ENCODE measurements at regions not wholly inside any gene's neighbourhood (a gene's known extent, or its start where the extent isn't known, plus 50 kb on each side); places are given as distances from the start of the nearest gene placed in this dataset.

DNA sequence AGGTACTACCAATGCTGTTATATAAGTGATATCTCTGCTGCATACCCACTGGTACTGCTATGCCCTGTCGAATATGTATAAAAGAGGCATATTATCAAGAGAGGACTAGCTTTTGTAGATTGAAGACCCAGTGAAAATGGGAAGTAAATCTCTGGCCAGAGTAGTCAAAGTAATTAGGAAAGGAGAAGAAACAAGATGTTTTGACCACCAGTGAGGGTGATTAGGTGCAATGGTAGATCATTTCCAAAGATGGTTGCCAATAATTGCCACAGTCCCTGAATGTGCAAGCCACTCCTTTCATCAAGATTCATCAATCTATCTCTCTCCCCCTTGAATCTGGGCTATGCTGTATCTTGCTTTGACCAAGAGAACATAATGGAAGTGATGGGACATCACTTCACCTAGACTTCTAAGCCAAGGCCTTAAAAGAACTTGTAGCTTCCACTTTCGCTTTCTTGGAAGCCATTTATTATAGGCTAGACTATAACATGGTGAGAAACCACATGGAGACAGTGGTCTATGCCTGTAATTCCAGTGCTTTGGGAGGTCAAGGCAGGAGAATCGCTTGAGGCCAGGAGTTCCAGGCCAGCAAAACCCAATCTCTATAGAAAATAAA lies 52.6 kb upstream of the ST8SIA6 start:
- no peak for DNase-seq
- Mint-ChIP-seq H3K27ac (peak overlapping the region in 1 of 2 donors; percentile 74), H3K4me3 (peak overlapping the region; percentile 4 to 17), H3K27me3 (peaks cover 12% of the 10 kb centered on the region), H3K9me3 (peaks cover 10 to 12% of the 10 kb centered on the region in 2 donors), H3K4me1 (peaks cover 24% of the 10 kb centered on the region)
- no peak for ATAC-seq

DNA sequence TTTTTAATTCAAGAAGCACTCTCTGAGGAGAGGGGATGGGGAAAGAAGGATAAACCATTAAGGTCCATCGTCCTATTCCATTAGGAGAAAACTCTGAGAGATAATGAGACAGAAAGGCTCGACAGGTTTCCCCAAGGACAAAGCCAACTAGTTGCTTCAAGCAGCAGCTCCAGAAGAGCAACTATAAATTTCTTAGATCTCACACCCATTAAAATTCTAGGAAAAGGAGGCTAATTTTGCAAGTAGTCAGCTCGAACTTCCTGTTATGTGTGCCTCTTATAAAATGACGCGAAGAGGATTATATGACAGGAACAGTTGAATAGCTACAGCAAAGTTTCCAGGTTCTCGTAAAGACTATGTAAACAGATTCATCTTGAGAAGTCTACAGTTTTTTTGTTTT lies 52.0 kb upstream of the ST8SIA6 start:
- Mint-ChIP-seq H3K27me3 (peaks cover 12% of the 10 kb centered on the region), H3K4me3 (peak overlapping the region; percentile 31 to 48), H3K4me1 (peaks cover 20% of the 10 kb centered on the region), H3K27ac (peak overlapping the region; percentile 59 to 63), H3K9me3 (peaks cover 10 to 12% of the 10 kb centered on the region in 2 donors)
- DNase-seq (no peak), ATAC-seq (no peak)

DNA sequence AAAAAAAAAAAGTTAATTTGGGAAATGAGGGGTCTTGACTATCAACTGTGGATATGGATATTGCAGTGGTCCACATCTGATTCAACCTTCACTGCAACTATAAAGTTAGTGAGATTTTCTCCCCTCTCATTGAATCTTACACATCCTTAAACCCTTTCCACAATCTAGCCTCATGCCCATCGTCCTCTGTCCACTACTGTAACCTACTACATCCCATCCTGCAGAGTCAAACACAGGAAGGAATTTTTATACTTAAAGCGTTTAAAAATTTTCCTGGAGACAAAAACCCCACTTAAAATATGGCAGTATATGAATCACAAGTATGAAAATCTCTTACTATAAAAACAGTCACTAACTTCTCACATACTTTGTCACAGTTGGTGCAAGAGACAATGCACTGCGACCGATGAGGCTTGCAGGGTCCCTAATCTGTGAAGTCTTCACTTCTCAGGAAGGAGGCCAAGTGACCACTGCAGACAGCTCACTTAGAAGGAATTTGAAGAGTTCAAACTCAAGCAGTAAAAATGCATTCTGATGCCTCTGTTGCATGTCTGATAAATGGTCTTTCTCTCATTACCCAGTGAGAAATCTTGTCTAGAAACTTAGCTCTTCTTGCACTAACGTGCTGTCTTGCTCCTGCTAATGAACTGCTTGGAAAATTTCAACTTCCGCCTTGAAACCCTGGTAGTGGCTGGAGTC lies 50.3 kb upstream of the ST8SIA6 start:
- H3K4me3 Mint-ChIP-seq: no peak overlapping the region

More for the DNA sequence above, 50.3 kb upstream of the ST8SIA6 start:
- Mint-ChIP-seq H3K27ac (no peak overlapping the region), H3K9me3 (peaks cover 10 to 12% of the 10 kb centered on the region in 2 donors), H3K27me3 (peaks cover 12% of the 10 kb centered on the region), H3K4me1 (peaks cover 16% of the 10 kb centered on the region)
- no peak for DNase-seq
- no peak for ATAC-seq
